DOHH2 (cell line): ENCODE measurements at regions not wholly inside any gene's neighbourhood (a gene's known extent, or its start where the extent isn't known, plus 50 kb on each side); places are given as distances from the start of the nearest gene placed in this dataset.

Experiments used
- H3F3A ChIP-seq: fragments of 200-600 bp; sonication (generic), shearing (Covaris generic); 2 replicates; pipeline ENCODE4 v1.6.0; 2016; ENCODE audit warnings: antibody characterized with exemption, mild to moderate bottlenecking; ENCODE audit not compliant: control insufficient read depth, insufficient read depth
- H3K27ac ChIP-seq: fragments of 200-600 bp; sonication (generic); 2 replicates; pipeline ENCODE4 v1.5.1; 2014; ENCODE audit warnings: low read depth, mild to moderate bottlenecking, low read length, moderate library complexity
- H3K27me3 ChIP-seq: fragments of 200-600 bp; sonication (generic); 2 replicates; pipeline ENCODE4 v1.6.1; 2014; ENCODE audit warnings: mild to moderate bottlenecking, low read length, mixed read lengths; ENCODE audit not compliant: control insufficient read depth
- H3K36me3 ChIP-seq: fragments of 200-600 bp; sonication (generic); 2 replicates; pipeline ENCODE4 v1.6.1; 2014; ENCODE audit warnings: mild to moderate bottlenecking, low read length, moderate library complexity, mixed read lengths; ENCODE audit not compliant: control insufficient read depth
- H3K4me1 ChIP-seq: fragments of 200-600 bp; sonication (generic); 2 replicates; pipeline ENCODE4 v1.6.1; 2014; ENCODE audit warnings: mild to moderate bottlenecking, low read length, mixed read lengths; ENCODE audit not compliant: control insufficient read depth
- H3K4me2 ChIP-seq: fragments of 200-600 bp; sonication (generic); 2 replicates; pipeline ENCODE4 v1.6.0; 2014; ENCODE audit warnings: mild to moderate bottlenecking, low read length, moderate library complexity
- H3K4me3 ChIP-seq: fragments of 200-600 bp; sonication (generic); 2 replicates; pipeline ENCODE4 v1.5.1; 2014; ENCODE audit warnings: mild to moderate bottlenecking, low read length, mixed read lengths
- H3K79me2 ChIP-seq: fragments of 200-600 bp; sonication (generic); 2 replicates; pipeline ENCODE4 v1.6.1; 2014; ENCODE audit warnings: mild to moderate bottlenecking, low read length, mixed read lengths; ENCODE audit not compliant: control insufficient read depth
- H3K9me2 ChIP-seq: fragments of 200-600 bp; sonication (generic); replicated peaks from 2 replicates; pipeline ENCODE4 v1.6.1; 2014; ENCODE audit warnings: mild to moderate bottlenecking, low read length, mixed read lengths; ENCODE audit not compliant: control insufficient read depth
- H3K9me3 ChIP-seq: fragments of 200-600 bp; sonication (generic); 2 replicates; pipeline ENCODE4 v1.6.1; 2014; ENCODE audit warnings: antibody characterized with exemption, low read length, mixed read lengths; ENCODE audit not compliant: control insufficient read depth, insufficient read depth
- H4K20me1 ChIP-seq: fragments of 200-600 bp; sonication (generic); 2 replicates; pipeline ENCODE4 v1.6.0; 2014; ENCODE audit warnings: low read depth, mild to moderate bottlenecking, antibody characterized with exemption, low read length, moderate library complexity; ENCODE audit not compliant: control insufficient read depth, insufficient read depth
- EZH2phosphoT487 ChIP-seq: fragments of 200-600 bp; sonication (generic); IDR thresholded peaks from 2 replicates; pipeline ENCODE4 v1.6.1; 2017; ENCODE audit warnings: borderline replicate concordance, mild to moderate bottlenecking, antibody characterized with exemption, low read length, moderate library complexity, mixed read lengths
- TF ChIP-seq, protein P1 (sequence below): fragments of 200-600 bp; sonication (generic); IDR thresholded peaks from one replicate; pipeline ENCODE4 v1.5.1; 2014; ENCODE audit warnings: antibody characterized with exemption, mild to moderate bottlenecking, low read depth, low read length; ENCODE audit not compliant: poor library complexity, severe bottlenecking

DNA sequence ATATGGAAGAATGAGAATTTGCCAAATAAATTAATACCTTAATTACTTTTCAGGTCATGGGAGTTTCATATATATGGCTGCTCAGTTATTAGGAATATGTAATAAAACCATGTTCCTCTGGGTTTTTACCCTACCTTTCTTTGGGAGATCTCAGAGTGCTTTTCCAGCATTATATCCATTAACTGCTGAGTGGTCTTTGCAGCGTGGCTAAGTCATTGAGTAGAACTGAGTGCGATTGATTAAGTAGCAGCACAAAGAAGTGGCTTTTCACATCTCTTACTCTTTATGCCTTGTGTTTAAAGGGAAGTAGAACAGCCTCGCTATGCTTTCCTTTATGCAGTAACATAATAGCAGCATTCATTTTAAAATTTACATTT, 340.1 kb downstream of the SNAPC1 start:
- no peaks in the 10 kb centered on the region for H3K27me3 ChIP-seq
- no peaks in the 10 kb centered on the region for H4K20me1 ChIP-seq
- no peak overlapping the region for H3K27ac ChIP-seq
- TF ChIP-seq, protein P1, sequence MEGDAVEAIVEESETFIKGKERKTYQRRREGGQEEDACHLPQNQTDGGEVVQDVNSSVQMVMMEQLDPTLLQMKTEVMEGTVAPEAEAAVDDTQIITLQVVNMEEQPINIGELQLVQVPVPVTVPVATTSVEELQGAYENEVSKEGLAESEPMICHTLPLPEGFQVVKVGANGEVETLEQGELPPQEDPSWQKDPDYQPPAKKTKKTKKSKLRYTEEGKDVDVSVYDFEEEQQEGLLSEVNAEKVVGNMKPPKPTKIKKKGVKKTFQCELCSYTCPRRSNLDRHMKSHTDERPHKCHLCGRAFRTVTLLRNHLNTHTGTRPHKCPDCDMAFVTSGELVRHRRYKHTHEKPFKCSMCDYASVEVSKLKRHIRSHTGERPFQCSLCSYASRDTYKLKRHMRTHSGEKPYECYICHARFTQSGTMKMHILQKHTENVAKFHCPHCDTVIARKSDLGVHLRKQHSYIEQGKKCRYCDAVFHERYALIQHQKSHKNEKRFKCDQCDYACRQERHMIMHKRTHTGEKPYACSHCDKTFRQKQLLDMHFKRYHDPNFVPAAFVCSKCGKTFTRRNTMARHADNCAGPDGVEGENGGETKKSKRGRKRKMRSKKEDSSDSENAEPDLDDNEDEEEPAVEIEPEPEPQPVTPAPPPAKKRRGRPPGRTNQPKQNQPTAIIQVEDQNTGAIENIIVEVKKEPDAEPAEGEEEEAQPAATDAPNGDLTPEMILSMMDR, result no peak
- TF ChIP-seq EZH2phosphoT487, result no peak
- H3K9me2 ChIP-seq, result no peaks in the 10 kb centered on the region
- no peak overlapping the region for H3K4me2 ChIP-seq
- H3K36me3 ChIP-seq, result no peaks in the 10 kb centered on the region
- H3K4me1 ChIP-seq, result peaks cover 2% of the 10 kb centered on the region
- no peak overlapping the region for H3K4me3 ChIP-seq
- no peaks in the 10 kb centered on the region for H3K9me3 ChIP-seq
- H3K79me2 ChIP-seq, result no peaks in the 10 kb centered on the region
- no peaks in the 10 kb centered on the region for H3F3A ChIP-seq

DNA sequence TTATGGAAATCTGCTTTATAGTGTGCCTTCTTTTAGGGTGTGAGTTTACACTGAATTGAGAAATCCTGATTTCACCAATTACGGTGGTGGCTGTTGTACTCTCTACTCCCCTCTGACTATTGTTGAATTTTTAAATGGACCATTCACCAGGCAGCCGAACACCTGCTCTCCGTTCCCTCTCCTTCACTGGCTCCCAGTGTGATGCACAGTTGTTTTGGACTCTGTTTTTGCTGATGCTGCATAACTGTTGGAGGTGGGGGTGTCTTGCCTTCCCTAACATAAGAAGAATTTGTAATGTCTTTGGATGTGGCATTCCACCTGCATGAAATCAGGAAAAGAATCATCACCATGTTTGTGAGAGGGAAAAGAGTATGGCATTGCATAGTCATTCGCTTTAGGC, 341.2 kb downstream of the SNAPC1 start:
- H3K27ac ChIP-seq, result no peak overlapping the region
- H3K79me2 ChIP-seq, result no peaks in the 10 kb centered on the region
- H3K9me2 ChIP-seq, result no peaks in the 10 kb centered on the region
- no peaks in the 10 kb centered on the region for H3K27me3 ChIP-seq
- no peaks in the 10 kb centered on the region for H3K9me3 ChIP-seq
- H3K4me3 ChIP-seq, result no peak overlapping the region
- no peak for TF ChIP-seq EZH2phosphoT487
- TF ChIP-seq, protein P1, result no peak
- H3K4me1 ChIP-seq, result no peaks in the 10 kb centered on the region
- no peak overlapping the region for H3K4me2 ChIP-seq
- no peaks in the 10 kb centered on the region for H4K20me1 ChIP-seq
- no peaks in the 10 kb centered on the region for H3K36me3 ChIP-seq
- no peaks in the 10 kb centered on the region for H3F3A ChIP-seq

DNA sequence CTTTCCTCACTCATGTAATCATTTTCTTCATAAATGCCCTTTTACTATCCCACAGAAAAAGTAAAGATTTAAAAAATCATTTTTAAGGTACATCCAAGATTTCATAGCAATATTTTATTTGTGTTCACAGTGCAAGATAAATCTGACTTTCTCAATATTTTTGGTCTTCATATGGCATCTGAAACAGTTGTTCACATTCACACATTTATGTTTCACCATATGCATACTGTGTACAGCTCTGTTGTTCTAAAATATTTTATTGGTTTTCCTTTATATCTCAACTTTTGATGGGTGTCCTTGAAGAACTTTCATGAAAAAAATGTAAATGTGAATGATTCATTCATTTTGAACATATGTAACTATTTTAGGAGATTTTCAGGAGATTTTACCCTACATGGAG, 348.7 kb downstream of the SNAPC1 start:
- H3K79me2 ChIP-seq, result no peaks in the 10 kb centered on the region
- no peaks in the 10 kb centered on the region for H3K9me3 ChIP-seq
- no peaks in the 10 kb centered on the region for H3F3A ChIP-seq
- TF ChIP-seq, protein P1, result no peak
- no peaks in the 10 kb centered on the region for H3K36me3 ChIP-seq
- peaks cover 7% of the 10 kb centered on the region for H3K4me1 ChIP-seq
- H4K20me1 ChIP-seq, result no peaks in the 10 kb centered on the region
- H3K9me2 ChIP-seq, result no peaks in the 10 kb centered on the region
- no peak overlapping the region for H3K4me2 ChIP-seq
- no peak overlapping the region for H3K27ac ChIP-seq
- H3K4me3 ChIP-seq, result no peak overlapping the region
- H3K27me3 ChIP-seq, result peaks cover under 1% of the 10 kb centered on the region; the same call in 1 of the 2 replicates
